Stimulated activated CD8-positive, alpha-beta memory T cell treated with anti-CD3 and anti-CD28 coated beads, Interleukin-12 subunit alpha, Interleukin-12 subunit beta, amount 100 ng/mL, for 24 hours (primary cell): ENCODE measurements at regions not wholly inside any gene's neighbourhood (a gene's known extent, or its start where the extent isn't known, plus 50 kb on each side); places are given as distances from the start of the nearest gene placed in this dataset.

Experiments used
- DNase-seq: peaks from one replicate; pipeline ENCODE4 v3.0.0-alpha.2; 2020; ENCODE audit errors: extremely low read depth

DNA sequence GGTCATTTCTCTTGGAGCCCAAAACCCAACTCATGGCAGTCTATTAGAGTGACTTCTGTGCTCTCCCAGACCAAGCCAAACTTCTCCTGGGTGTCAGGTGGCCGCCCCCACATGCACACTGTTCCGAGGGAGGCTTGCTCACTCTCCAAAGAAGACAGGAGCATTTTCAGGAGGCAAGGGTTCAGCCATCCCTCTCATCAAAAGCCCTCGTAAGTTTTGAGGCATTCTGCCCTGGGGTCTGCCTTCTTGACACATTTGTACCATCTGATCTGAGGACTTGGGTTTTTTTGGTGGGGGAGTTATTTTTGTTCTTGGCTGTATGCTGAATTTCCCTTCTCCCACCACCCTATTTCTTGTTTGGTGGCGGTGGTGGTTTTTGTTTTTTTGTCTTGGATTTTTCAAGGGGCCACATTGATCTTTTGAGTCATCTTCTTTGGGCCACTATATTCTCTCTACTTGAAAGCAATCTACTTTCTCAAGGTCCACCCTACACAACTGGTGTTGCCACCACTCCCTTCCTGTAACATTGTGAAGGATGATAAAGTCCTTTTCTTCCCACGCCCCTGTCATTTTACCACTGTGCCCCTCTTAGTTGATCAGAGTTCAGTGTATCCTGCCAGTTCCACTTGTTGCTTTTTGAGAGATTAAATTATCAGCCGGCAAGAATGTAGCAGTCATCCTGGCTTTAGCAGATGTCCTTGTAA lies 255.8 kb downstream of the CYP26B1 start:
- DNase-seq, result no peak

DNA sequence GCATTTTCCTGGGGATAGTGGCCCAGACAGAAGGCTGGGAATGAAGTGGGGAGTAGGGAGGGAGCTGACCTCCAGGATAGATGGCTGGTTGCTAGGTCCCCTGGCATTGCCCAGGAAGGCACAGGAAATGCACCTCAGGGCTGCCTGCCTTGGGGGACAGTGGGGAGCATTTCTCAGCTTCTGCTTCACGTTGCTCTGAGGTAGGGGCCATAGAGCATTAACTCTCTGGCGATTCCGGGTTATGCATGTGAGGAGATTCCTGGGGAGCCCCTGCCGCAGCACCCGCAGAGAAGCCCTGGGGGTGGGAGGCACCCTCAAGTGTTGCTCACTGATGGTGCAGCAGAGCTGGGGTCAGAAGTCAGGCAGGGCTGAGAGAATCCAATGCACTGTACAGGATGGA lies 256.5 kb downstream of the CYP26B1 start:
- no peak for DNase-seq

DNA sequence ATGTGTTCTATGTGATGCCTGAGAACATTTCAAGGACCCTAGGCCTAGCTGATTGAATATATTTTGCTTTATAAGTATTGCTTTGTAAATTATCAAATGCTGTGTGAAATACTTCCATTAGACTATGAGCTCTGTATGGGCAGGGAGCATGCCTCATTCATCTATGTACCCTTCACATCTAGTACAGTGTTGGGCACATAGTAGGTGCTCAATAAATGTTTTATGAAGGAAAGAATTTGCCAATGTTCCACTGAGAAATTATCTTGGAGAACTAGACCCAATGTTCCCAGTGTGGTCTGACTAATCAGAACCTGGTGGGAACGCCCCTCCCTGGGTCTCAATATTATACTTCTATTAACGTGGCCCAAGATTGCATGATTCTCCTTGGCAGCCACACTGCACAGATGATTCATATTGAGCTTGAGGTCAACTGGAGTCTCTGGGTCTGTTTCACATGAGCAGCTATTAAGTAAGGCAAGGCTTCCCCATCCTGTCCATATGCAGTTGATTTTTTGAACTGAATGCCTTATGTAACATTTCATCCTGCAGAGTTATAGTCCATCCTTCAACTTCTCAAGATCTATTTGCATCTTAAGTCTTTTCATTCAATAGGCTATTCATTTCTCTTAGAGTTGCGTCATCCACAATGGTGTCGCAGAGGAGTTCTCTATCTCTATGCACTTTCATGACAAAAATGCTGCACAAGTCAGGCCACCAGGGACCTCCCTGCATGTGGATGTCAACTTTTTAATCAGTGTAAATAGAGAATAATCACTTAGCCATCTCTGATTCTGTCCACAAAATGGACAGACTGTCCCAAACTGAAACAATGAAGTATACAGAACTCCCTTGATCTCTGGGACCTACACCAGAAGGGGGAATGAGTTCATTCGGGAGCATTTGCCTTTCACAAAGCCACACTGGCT lies 257.6 kb downstream of the CYP26B1 start:
- no peak for DNase-seq

DNA sequence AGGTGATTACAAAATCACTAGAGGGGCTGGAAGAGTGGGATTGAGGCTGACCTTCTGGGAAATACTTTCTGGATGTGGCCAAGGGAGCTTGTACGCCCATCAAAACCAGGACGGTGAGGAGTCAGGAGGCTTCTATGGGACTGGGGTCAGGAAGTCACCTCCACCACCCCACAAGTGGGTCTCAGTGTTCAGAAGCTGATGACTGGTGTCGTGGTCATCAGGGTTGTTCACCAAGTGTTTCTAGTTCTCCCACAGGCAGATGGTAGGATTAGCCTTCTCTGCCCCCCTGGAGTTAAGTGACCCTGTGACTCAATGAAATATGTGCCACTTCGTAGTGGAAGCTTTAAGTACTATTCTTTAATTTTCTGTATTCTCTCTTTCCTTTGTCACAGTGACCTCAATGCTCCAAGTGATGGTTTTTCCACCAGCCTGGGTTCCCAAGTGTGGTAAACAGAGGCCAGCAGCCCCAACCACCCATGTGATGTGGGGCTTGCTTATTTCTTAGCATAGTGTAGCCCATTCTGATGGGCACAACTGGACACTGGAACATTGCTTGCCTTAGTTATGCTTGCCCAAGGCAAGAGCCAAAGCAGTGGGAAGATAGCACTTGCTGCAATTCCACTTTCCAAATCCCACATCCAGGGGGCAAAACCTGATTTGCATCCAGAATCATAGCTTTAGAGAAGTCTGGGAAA lies 258.8 kb downstream of the CYP26B1 start:
- DNase-seq, result no peak

DNA sequence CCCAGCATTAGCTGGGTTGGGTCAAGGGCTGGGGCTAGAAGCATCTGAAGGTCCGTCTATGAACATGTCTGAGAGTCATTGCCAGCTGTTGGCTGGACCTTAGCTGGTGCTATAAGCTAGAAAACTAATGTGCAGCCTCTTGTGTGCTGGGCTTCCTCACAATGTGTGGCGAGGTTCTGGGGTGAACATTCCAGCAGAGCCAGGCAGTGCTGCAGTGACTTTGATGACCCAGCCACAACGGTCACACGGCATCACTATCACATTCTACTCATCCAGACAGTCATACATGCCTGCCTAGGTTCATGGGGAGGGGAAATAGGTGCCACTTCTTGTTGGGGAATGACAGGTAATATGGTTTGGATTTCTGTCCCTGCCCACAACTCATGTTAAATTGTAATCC lies 260.5 kb downstream of the CYP26B1 start:
- DNase-seq, result no peak

DNA sequence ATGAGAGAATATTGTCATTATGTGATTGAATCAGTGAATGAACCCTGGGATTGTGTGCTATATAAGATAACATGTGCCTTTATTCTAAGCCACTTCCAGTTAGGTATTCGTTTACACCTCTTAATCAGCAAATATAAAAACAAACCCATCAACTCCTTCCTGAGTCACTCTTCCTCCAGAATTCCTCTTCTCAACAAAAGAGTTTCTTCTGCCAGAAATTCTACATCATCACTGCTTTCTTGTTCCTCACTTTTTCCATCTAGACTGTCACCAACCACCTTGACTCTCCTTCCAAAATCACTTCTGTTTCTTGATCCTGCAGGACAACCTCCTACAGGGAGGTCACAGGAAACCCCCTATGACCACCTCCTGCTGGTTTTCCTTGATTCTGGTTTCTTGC lies 261.4 kb downstream of the CYP26B1 start:
- no peak for DNase-seq

DNA sequence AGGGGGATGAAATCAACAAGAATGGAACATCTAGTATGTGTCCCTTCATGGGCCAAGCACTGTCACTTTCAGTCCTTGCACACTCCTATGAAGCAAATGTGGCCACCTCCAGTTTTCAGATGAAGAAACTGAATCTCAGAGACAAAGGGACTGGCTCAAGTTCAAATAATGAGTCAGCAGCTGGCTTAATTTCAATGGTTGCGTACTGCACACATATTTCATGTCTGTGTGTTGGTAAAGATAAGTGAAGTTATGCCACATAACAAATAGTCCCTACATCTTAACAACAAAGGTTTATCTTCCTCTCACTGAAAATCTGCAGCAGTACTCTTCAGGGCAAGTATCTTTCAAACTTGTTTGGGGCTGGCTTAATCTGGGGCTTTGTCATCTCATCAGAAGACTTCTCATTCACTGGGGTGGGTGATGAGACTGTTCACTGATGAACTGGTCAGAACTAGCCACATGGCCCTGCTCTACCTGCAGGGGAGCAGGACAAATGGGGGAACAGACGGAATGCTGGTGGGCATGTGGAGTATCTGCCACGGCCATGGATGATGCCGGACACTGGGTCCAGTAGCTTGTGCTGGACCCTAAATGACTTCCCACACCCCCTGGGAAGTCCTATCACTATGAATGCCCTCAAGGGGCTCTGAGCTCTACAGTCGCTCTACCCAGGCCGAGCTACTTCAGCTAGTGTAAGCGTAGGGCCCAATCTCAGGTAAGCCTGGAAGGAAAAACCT lies 263.2 kb downstream of the CYP26B1 start:
- DNase-seq, result no peak

DNA sequence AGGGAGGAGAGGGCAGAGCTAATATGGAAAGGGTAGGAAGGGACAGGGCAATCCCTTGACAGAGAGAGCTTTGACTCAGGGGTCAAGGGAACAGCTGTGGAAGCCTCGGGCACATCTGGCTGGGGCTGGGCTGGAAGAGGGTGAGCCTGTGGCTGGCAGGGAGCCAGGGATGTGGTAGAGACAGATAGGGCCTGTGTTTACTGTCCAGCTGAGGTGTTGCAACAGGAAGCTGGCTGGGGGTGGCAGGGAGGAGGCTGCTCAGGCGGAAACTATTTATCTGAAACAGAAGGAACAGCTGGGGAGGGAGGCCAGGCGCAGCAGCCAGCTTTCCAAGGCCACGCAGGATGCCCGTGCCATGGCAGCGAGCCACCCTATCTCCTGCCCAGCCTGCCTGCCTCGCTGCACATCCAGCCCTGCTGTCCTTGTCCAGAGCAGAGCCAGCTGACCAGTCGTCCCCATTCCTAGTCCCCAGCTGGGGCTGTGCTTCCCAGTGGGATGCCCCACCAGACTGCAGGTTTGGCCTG lies 264.7 kb downstream of the CYP26B1 start:
- DNase-seq, result no peak

DNA sequence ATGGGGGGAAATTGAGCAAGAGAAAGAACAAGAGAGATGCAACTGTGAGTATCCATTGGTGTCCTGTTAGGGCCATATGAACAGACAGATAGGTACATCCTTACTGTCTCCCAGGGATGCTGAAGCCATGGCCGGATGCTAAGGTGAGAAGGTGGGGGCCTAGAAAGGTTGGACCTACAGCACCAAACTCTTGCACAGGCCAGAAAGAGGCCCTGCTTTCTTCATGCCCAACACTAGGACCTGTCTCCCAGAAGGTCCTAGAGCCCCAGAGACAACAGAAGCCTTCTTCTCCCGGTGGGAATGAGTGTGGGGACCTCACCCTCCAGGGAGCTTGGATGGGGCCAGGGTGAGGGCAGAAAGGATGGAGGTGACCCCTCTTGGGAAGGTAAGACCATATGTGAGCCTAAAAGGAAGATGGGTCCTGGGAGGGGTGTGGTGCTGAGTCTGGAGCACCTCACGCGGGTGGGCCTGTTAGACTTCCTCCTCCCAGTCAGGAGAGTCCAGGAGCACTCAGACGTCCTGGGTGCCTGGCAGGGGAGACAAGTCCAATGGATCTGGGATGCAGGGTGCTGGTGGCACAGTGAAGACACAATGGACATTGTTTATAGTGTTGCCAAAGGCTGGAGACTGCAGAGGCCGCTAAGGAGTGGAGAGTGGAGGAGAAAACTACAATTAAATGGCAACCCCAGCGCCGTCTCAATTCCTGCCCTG lies 265.3 kb downstream of the CYP26B1 start:
- DNase-seq, result no peak

DNA sequence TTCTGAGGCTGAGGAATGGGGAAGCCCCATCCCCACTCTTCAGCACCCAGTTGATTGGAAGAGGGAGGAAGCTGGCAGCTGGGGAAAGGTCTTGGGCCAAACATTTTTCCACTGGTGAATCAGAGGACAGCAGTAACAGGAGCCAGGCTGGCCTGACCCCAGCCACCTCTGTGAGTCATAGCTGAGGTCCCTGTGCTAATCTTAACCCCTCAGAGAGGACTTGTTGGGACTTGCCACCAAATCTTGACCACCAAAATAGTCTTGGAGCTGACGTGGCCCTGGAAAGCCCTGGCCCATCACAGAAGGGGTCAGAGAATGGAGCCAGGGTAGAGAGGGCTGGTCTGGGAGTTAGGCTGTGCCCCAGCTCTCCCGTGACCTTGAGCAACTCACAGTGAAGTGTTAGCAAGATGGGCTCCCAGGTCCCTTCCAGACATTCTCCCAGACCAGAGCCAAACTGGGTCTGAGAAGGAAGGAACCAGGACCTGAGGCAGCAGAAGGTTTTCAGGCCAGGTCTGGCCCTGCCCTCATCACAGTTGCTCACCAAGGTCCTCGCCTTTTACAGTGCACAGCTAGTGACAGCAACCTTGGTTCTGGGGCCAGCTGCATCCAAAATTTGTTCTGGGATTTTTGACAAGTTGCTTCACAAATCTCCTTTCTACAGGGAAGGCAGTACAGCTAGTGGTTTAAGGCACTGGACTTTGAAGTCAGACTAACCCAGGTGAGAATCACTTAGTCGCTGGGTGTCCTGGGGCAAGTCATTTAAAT lies 266.6 kb downstream of the CYP26B1 start:
- no peak for DNase-seq

DNA sequence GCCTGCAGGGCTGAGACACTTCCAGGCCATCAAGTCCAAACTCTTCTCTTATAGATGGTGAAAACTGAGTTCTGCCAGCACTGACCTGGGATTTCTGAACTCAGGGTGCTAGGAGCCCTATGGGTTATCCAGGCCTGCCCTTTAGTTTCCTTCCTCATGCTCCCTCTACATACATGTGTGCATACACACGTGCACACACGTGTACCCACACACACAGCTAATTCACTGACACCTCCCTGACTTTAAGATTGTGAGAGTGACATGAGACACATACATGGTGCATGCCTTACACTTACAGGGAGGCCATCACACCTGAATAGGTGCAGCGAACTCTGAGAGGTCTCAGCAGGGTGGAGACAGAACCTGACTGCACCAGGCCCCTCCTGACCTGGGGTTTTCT lies 267.4 kb downstream of the CYP26B1 start:
- no peak for DNase-seq

DNA sequence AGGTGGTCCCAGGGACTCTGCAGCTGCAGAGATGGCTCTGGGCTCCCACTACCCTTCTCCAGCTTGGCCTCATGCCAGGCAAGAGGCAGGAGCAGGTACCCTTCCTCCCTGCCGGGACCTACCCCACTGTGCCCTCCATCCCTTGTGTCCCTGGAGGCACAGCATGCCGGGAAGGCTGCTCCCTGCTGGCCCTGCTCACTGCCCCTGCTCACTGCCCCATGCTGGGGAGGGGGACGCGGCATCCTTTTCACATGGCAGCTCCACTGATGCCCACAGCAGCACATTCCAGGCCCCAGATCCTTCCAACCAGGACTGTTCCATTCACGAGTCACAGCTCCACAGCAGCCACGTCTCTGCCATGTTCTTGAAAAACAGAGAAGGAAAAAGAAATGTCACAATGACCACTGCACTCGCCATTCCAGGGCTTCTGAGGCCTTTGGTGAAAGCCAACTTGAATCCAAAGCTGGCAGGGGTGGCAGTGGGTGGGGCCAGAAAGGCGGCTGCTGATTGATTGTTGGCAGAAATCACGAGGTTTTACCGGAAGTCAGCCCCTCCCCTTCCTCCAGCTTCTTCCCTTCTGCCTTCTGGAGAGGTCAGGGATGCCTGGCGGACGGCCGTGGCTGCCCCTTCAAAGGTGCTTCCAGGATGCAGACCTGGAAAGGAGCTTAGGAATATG lies 268.0 kb downstream of the CYP26B1 start:
- DNase-seq, result no peak

DNA sequence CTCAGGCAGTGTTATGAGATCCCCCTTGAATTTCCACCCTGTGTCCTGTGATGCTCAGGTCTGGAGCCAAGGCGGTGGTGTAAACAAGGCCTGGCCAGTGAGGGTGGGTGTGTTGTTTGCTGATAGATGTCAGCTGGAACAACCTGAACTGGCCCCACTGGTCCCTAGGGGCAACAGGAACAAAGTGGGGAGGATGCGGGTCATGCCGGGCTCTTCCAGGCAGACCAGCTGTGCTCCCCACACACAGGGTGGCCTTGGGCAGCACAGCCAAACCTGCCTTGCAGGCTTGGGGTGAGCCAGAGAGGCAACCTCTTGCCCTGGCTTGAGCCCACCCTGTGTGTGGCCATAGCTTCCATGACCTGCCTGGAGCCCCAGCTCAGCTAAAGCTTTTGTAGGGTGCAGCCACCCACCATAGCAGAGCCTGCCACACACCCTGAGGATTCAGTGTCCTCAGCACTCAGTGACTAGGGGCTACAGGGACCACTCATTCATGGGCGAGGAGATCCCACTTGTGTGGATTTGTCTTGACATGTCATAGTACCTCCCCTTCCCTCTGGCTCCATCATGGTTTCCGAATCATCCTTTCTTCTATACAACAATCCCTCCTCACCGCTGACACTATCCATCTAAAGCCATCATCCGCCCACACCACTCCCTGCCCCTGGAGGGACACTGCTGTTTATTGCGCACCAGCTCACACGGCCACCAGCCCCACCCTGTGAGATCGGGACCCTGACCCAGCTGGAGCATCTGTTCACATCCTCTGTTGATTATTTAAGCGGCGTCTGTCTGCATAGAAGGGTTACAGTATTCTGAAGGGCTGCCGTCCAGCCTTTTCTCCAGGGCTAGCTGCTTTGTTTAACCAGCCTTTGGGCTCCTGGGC lies 268.8 kb downstream of the CYP26B1 start:
- no peak for DNase-seq

DNA sequence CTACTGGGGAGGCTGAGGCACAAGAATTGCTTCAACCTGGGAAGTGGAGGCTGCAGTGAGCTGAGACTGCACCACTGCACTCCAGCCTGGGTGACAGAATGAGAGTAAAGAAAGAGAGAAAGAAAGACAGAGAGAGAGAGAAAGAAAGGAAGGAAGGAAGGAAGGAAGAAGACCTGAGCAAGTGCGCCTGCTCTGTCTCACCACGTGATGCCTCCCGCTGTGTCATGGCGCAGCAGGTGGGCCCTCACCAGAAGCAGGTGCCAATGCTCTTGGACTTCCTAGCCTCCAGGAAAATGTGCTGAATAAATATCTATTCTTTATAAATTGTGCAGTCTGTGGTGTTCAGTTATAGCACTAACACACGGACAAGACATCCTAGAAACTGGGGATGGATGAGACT lies 270.0 kb downstream of the CYP26B1 start:
- no peak for DNase-seq

DNA sequence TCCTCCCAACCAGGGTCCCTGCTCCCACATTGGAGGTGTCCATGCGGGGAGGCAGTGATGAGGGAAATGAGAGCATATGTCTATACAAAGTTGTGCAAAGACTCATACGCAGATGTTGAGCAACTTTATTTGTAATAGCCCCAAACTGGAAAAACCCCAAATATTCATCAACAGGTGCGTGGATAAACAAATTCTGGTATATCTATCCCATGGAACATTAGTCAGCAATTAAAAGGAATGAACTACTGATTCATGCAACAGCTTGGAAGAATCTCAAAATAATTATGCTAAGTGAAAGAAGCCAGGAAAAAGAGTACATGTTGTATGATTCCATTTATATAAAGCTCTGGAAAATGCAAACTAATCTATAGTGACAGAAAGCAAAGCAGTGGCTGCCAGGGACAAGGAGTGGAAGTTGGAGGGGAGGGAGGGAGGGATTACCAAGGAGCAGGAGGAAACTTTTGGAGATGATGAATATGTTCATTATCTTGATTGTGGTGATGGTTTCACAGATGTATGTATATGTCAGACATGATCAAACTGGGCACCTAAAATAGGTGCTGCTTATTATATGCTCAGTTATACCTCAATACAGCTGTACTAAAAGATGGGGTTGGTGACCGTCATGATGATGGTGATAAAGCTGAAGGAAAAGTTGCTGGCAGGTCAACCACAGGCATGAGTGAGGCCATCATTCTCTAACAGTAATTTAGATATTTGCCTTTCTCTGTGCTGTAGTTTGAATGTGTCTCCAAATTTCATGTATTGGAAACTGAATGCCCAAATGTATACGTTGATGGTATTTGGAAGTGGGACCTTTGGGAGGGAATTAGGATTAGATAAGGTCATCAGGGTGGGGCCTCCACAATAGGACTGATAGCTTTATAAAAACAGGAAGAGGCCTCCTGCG lies 270.9 kb downstream of the CYP26B1 start:
- DNase-seq, result no peak

DNA sequence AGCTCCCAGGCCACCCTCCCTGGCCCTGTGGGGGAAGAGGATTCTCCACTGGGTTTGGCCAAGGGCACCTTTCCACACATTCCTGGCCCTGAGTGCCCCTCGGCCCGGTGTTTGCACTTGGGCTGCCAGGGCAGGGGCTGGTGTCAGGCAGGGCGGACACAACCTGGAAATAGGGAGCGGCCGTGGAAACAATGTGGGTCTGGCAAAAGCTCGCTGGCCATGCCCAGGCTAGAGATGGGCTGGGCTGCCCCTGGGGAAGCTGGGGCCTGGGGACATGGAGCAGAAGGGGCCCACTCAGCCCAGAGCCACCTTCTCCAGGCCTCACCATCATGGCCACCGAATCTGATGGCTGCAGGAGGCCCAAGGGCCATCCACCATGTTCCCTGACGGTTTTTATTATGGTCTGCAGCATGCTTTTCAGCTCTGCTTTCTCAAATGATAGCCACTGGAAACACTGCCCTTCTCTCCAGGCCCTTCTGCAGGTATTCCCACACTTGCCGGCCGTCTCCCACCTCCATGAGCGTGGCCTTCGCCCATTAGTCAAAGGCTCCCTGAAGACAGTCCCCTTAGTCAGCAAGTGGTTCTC lies 275.1 kb downstream of the CYP26B1 start:
- no peak for DNase-seq

DNA sequence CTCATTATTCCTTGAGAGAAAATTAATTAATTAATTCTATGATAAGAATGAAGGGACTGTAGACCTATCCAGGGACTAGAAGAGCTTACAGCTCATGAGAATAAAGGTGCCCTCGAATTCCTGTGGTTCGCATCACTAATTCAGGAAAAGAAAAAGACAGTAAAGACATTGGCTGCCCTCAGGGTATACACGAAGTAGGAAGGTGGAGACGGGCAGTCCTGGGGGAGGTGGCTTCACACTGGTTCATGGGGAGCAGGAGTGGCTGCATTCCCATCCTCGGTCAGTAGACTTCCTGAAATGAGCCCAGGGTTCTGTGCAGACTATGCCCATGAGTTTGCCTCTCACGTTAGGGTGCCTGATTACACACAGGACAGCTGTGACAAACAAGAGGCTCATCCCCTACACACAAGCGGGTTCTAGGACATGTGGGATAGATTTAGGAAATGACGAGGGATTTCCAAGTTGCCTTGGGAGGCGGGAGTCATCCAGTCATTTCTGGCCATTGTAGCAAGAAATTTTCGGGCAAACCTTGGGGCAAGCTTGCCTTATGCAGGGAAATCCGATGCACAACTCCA lies 282.2 kb downstream of the CYP26B1 start:
- no peak for DNase-seq
